Activated T-cell treated with anti-CD3 and anti-CD28 coated beads, Interleukin-2, amount 50 U/mL, for 4 hours (primary cell): ENCODE measurements at regions not wholly inside any gene's neighbourhood (a gene's known extent, or its start where the extent isn't known, plus 50 kb on each side); places are given as distances from the start of the nearest gene placed in this dataset.
"Not testable (repeated sequence)": the region's sequence is repeated elsewhere in the genome, so short reads cannot be mapped to it uniquely, and the experiment has no call there.

Source experiments
- ATAC-seq, 2 donors: fragments of 200-7000 bp; cut with Tn5 transposase; one replicate each; pipeline ENCODE4 v1.10.0; 2021
- DNase-seq: peaks from one replicate; pipeline ENCODE4 v3.0.0-alpha.2; 2020
- H3K27me3 Mint-ChIP-seq: one replicate; pipeline ENCODE4 v1.8.0; 2021; ENCODE audit warnings: low read depth, mixed read lengths
- H3K36me3 Mint-ChIP-seq: one replicate; pipeline ENCODE4 v1.8.0; 2022; ENCODE audit warnings: mixed read lengths; ENCODE audit not compliant: insufficient read depth
- H3K4me1 Mint-ChIP-seq: one replicate; pipeline ENCODE4 v1.8.0; 2021; ENCODE audit warnings: low read depth, mixed read lengths
- H3K4me3 Mint-ChIP-seq: one replicate; pipeline ENCODE4 v1.8.0; 2021; ENCODE audit warnings: mild to moderate bottlenecking, moderate library complexity, mixed read lengths
- H3K9me3 Mint-ChIP-seq: one replicate; pipeline ENCODE4 v1.8.0; 2021; ENCODE audit warnings: mixed read lengths

DNA sequence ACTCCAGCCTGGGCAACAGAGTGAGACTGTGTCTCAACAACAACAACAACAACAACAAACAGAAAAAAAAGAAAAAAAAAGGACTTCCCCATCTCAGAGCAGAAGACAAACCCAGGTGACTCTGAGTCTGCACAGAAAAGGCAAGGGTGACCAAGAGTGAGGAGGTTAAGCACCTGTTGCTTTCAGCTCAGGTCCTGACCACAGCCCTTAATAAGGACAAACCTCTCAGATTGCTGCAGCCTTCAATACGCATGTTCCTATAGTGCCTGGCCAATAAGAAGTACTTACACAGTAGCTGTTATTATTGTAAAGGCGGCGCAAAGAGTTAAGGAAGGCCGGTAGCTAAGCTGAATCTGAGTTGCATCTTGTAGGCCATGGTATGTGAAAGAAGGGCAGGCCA is 102.3 kb upstream of the MSX2 start:
- Mint-ChIP-seq H3K9me3 (no peaks in the 10 kb centered on the region), H3K4me3 (no peak overlapping the region), H3K4me1 (no peaks in the 10 kb centered on the region), H3K36me3 (no peaks in the 10 kb centered on the region), H3K27me3 (peaks cover 5% of the 10 kb centered on the region)
- DNase-seq (no peak), ATAC-seq (no peak)

DNA sequence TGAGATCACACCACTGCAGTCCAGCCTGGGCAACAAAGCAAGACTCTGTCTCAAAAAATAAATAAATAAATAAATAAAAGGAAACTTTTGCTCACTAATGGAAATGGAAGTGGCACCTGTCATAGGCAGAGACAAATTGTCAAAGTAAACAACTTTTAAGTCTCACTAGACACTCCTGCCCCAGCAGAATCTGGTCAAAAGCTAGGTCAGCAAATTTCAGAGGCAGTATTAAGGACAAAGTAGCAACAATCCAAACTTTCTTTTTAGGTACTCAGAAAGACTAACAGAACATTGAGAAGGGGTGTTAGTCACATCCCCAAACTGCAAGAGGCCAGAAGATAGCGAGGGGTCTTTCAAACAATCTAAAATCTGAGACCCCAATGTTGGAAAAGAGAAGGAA is 101.4 kb upstream of the MSX2 start:
- ATAC-seq (no peak), DNase-seq (no peak)
- H3K4me1 Mint-ChIP-seq, result no peaks in the 10 kb centered on the region
- H3K4me3 Mint-ChIP-seq, result no peak overlapping the region
- no peaks in the 10 kb centered on the region for H3K36me3 Mint-ChIP-seq
- H3K9me3 Mint-ChIP-seq, result no peaks in the 10 kb centered on the region
- H3K27me3 Mint-ChIP-seq, result peaks cover 5% of the 10 kb centered on the region

DNA sequence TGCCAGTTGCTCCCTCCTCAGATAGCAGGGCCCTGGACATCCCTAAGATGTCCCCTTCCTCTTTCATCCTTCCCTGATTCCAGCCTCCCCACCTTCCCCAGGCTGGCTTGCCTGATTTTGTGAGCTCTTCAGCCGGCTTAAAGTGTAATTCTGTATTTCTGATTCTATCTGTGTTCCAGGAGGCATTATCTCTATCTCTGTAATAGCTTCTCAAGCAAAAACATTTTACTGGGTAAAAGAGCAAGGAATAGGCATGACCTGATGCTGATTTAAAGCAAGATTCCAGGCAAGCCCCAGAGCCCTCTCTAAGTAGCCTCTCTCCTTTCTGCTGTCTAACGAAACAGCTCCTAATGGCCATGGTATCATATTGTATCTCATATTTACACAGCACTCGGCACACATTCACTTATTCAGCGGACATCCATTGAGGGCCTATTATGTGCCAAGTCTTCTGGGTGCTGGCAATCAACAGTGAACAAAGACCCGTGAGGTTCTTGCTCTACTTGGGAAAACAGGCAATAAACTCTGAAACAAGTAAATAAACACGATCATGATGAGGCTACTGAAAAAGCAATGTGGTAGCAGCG is 100.9 kb upstream of the MSX2 start:
- DNase-seq (no peak), ATAC-seq (no peak)
- Mint-ChIP-seq H3K9me3 (no peaks in the 10 kb centered on the region), H3K27me3 (peaks cover 5% of the 10 kb centered on the region), H3K4me3 (no peak overlapping the region), H3K4me1 (no peaks in the 10 kb centered on the region), H3K36me3 (no peaks in the 10 kb centered on the region)

DNA sequence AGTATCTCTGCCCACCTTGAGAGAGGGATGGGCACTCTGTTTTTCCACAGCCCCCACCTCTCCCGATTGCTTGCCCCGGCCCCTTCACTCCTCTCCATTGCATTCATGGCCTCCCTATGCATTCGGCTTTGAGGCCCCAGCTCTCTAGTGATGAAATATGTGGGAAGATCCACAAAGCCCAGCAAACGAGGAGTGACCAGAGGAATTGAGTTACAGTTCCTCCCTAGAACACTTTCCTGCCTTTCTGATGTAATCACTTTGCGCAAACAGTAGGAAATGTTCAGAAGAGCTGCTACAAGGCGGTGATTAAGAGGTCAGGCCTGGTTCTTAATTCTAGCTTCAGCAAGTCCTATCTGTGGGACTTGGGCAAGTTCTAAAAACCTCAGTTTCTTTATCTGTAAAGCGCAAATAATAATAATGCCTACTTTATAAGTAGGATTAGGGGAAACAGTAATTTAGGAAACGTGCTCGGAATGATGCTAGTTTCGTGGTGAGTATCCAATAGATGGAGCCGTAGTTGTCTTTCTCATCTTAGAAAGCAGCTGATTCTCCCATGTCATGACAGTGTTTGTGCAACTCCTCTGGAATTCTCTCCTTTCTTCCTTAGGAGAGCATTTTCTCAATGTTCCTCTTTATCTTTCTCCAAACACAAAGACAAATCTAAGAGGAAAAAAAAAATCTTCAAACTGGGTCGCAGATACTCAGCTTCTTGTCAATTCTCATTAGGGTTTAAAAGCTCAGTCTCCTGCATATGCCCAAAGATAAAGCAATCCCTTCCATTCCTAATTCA is 99.5 kb upstream of the MSX2 start:
- ATAC-seq (no peak), DNase-seq (no peak)
- Mint-ChIP-seq H3K4me1 (no peaks in the 10 kb centered on the region), H3K9me3 (no peaks in the 10 kb centered on the region), H3K36me3 (no peaks in the 10 kb centered on the region), H3K27me3 (peaks cover 5% of the 10 kb centered on the region), H3K4me3 (no peak overlapping the region)

DNA sequence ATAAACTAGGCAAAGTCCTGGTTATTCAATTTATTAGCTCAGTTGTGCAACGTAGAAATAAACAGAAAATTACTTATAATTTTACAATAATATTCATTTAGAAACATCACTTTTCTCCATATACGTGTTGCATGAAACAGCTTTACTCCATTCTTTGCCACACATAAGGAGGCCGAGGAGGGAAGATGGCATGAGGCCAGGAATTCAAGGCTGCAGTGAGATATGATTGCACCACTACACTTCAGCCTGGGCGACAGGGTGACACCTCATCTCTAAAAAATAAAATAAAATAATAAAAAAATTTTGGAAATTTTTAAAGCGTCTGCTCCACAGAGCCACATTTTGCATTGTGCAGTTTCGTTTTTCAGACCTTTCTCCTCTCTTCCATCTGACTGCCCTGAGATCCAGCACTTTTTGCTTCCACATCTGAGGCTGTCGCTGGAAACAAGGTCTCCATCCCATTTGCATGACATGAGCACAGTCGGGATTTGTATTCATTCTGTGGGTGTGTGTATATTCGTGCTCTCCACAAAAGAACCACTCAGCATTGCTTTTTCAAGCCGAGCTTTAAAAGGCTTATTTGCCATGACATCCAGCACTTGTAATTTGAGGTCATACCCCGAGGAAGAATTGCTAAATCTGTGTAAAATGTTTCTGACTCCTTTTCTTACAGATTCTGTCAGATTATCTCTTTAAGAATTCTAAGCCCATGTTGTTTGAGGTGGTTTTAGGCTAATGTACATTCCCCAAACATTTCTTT is 98.6 kb upstream of the MSX2 start:
- peaks cover 5% of the 10 kb centered on the region for H3K27me3 Mint-ChIP-seq
- DNase-seq, result no peak
- no peaks in the 10 kb centered on the region for H3K9me3 Mint-ChIP-seq
- ATAC-seq, result no peak
- no peak overlapping the region for H3K4me3 Mint-ChIP-seq
- H3K36me3 Mint-ChIP-seq, result no peaks in the 10 kb centered on the region
- H3K4me1 Mint-ChIP-seq, result no peaks in the 10 kb centered on the region

DNA sequence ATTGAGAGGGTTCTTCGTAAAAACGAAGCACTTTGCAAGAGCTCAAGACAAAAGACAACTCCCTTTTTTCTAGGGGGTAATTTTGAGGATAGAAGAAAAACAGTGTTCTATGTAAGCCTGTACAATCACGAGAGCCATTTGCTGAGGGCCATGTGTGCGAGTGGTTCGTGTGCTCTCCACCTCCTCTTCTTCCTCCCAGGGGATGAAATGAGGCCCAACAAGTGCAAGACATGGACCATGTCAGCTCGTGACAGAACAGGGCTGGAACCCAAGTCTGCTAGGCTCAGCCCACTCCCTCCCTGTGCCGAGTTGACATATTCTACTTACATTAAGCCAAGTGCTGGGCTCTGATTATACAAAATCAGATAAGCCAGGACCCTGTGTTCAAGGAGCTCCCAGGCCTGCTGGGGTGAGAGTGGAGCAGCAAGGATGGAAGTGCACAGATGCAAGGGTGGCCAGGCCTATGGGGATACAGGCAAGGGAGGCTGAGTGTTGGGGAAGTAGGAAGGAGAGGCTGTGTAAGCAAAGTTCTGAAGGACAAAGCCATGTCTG is 97.9 kb upstream of the MSX2 start:
- peaks cover 1% of the 10 kb centered on the region for H3K27me3 Mint-ChIP-seq
- H3K36me3 Mint-ChIP-seq, result no peaks in the 10 kb centered on the region

DNA sequence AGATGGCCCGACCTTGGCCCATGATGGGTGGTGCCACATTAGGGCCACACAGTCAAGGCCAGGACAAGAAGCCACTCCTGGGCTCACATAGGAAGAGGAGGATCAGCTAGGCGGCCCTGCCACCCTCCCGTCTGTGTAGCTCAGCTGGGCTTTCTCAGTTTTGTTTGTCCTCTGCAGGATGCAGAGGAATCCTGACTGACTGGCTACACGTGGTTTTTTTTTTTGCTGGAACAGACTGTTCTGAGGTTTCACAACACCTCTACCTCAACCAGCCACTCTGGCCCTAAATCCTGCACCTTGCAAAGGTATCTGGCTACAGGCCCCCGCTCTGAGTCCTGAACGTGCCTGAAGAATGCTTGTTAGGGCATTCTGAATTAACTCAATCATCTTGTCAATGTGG is 88.3 kb upstream of the MSX2 start:
- H3K9me3 Mint-ChIP-seq, result no peaks in the 10 kb centered on the region
- no peak for ATAC-seq
- H3K27me3 Mint-ChIP-seq, result peaks cover 2% of the 10 kb centered on the region
- no peak for DNase-seq
- no peaks in the 10 kb centered on the region for H3K4me1 Mint-ChIP-seq
- no peak overlapping the region for H3K4me3 Mint-ChIP-seq
- H3K36me3 Mint-ChIP-seq, result no peaks in the 10 kb centered on the region

More for the DNA sequence above, 97.9 kb upstream of the MSX2 start:
- DNase-seq (no peak), ATAC-seq (no peak)
- H3K4me1 Mint-ChIP-seq, result no peaks in the 10 kb centered on the region
- no peak overlapping the region for H3K4me3 Mint-ChIP-seq
- no peaks in the 10 kb centered on the region for H3K9me3 Mint-ChIP-seq

DNA sequence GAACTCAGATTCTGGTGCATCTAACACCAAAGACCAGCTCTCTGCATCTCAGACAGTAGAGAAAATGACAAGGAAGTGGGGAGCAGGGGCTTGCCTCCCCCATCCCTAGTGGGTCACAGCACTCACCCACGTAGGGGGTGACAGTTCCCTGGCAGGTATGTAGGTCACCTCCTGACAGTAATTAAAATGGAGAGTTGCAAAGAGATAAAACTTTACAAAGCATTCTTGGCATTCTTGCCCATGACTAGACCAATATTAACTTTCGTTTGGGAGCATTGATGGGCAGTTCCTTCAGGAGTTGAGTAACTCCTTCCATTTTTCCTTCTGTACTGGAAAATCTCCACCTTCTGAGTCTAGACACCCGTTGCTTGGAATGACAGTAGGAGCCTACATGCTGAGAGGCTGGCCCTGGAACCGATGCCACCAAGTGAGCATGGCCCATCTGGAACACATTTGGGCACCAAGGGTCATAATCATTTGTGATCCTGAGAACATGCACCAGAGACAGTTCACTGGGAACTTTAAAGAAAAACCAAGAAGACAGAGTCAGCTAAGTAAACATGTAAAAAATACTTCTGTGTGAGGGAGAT is 81.5 kb upstream of the MSX2 start:
- H3K9me3 Mint-ChIP-seq, result peaks cover 4% of the 10 kb centered on the region

DNA sequence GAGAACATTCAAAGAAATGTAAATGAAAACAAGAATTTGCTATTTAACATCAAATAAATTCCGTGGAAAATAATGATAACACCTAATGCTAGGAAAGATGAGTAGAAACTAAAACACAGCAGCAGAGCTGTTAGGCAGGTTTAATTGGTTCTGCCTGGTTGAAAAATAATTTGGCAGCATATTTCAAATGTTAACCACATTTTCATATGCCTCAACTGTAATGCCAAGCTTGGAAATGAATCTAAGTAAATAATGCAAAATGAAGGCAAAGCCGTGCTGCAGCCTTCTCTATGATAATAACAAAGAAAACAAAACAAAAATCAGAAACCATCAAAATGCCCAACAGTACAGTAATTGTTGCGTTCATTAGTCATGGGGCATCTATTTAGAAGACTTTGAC is 79.9 kb upstream of the MSX2 start:
- no peak overlapping the region for H3K4me3 Mint-ChIP-seq
- no peak for ATAC-seq
- H3K9me3 Mint-ChIP-seq, result peaks cover 4% of the 10 kb centered on the region
- no peak for DNase-seq
- H3K36me3 Mint-ChIP-seq, result no peaks in the 10 kb centered on the region
- no peaks in the 10 kb centered on the region for H3K4me1 Mint-ChIP-seq
- peaks cover 2% of the 10 kb centered on the region for H3K27me3 Mint-ChIP-seq

More for the DNA sequence above, 81.5 kb upstream of the MSX2 start:
- no peak for ATAC-seq
- DNase-seq, result no peak
- H3K36me3 Mint-ChIP-seq, result no peaks in the 10 kb centered on the region
- H3K4me1 Mint-ChIP-seq, result no peaks in the 10 kb centered on the region
- H3K27me3 Mint-ChIP-seq, result peaks cover 2% of the 10 kb centered on the region
- H3K4me3 Mint-ChIP-seq, result no peak overlapping the region

DNA sequence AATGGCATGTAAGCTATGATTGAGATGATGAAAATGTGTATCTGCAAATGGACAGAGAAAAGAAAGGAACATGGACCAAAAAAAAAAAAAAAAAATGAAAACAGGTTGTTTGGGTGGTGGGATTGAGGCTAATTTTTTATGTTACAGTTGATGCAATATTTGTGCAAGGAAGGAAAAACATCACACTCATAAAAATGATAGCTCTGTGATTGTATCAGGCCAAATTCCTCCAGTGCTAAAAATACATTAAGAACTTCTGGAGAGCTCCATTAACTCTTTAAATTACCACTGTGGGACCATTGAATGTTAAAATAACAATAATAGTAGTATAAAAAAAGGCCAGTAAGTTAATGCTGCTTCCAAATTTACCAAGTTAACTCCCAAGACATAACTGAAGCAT is 79.5 kb upstream of the MSX2 start:
- no peak for DNase-seq
- Mint-ChIP-seq H3K4me3 (no peak overlapping the region), H3K36me3 (no peaks in the 10 kb centered on the region), H3K4me1 (no peaks in the 10 kb centered on the region), H3K9me3 (peaks cover 4% of the 10 kb centered on the region), H3K27me3 (peaks cover 2% of the 10 kb centered on the region)
- ATAC-seq, result no peak

DNA sequence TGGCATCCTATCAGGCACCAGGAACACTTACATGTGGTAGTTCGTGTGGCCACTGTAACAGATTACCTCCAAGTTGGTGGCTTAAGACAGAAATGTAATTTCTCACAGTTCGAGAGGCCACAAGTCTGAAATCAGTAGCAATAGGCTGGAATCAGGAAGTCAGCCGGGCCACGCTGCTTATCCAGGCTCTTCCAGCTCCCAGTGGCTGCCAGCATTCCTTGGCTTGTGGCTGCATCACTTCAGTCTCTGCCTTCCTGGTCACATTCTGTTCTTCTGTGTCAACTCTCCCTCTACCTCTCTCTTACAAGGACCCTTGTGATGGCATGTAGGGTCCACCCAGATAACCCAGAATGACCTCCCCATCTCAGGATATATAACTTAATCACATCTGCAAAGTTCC is 78.7 kb upstream of the MSX2 start:
- ATAC-seq, result no peak
- Mint-ChIP-seq H3K4me3 (no peak overlapping the region), H3K4me1 (no peaks in the 10 kb centered on the region), H3K9me3 (peaks cover 4% of the 10 kb centered on the region), H3K27me3 (no peaks in the 10 kb centered on the region), H3K36me3 (no peaks in the 10 kb centered on the region)
- DNase-seq, result no peak

DNA sequence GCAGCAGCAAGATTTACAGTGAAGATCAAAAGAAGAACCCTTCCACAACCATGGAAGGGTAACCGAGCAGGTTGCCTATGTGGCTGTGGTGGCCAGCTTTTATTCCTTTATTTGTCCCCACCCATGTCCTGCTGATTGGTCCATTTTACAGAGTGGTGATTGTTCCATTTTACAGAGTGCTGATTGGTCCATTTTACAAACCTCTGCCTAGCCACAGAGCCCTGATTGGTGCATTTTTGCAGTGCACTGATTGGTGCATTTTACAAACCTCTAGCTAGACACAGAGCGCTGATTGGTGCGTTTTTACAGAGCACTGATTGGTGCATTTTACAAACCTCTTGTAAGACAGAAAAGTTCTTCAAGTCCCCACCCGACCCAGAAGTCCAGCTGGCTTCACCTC is 75.8 kb upstream of the MSX2 start:
- not testable (repeated sequence) for H3K4me3 Mint-ChIP-seq, H3K4me1 Mint-ChIP-seq, H3K36me3 Mint-ChIP-seq, DNase-seq, ATAC-seq, H3K9me3 Mint-ChIP-seq
- H3K27me3 Mint-ChIP-seq, result peaks cover 11% of the 10 kb centered on the region

DNA sequence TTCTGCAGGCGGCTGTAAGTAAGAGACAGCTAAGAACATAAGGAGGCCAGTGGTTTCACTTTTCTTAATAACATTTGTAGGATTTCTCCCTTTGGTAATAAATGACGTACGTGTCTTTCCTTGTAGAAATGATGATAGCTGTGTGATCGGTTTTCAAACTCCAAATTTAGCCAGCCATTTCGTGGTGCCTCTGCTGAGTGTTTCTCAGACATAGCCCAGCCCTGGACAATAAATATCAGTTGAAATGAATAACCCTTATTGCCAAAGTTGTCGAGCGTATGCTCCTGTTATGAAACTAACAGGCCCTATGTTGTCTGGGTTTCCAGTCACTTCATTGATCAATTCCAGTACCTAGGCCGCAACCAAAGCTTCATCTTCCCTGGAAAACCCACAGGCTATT is 75.0 kb upstream of the MSX2 start:
- Mint-ChIP-seq H3K27me3 (peaks cover 11% of the 10 kb centered on the region), H3K9me3 (no peaks in the 10 kb centered on the region), H3K4me1 (no peaks in the 10 kb centered on the region), H3K36me3 (no peaks in the 10 kb centered on the region), H3K4me3 (no peak overlapping the region)
- DNase-seq, result no peak
- ATAC-seq, result no peak

DNA sequence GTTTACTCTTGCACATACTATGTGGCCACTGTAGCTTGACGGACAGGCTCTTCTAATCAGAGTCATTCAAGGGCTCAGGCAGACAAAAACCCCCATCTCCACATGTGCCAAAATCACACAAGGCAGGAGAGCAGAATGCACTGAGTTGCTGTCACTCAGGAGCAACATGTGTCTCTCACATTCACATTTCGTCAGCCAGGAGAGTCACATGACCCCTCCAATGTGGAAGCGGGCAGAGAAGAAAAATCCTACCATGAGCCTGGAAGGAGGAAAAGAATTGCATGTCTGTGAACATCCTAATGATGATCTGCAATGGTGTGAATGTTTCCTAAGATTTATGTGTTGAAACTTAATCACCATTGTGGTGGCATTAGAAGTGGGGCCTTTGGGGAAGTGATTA is 69.9 kb upstream of the MSX2 start:
- Mint-ChIP-seq H3K4me3 (no peak overlapping the region), H3K9me3 (no peaks in the 10 kb centered on the region), H3K27me3 (peaks cover 11% of the 10 kb centered on the region), H3K36me3 (no peaks in the 10 kb centered on the region), H3K4me1 (no peaks in the 10 kb centered on the region)
- ATAC-seq (no peak), DNase-seq (no peak)
